DMS53 treated with DMSO at 0.1 percent for 48 hours (cell line): ENCODE measurements at regions not wholly inside any gene's neighbourhood (a gene's known extent, or its start where the extent isn't known, plus 50 kb on each side); places are given as distances from the start of the nearest gene placed in this dataset.
"Not testable (repeated sequence)": the region's sequence is repeated elsewhere in the genome, so short reads cannot be mapped to it uniquely, and the experiment has no call there.

Experiments used
- DNase-seq: peaks from one replicate; lab custom pipeline; 2025; ENCODE audit not compliant: unreplicated experiment; lab: John Stamatoyannopoulos, UW

DNA sequence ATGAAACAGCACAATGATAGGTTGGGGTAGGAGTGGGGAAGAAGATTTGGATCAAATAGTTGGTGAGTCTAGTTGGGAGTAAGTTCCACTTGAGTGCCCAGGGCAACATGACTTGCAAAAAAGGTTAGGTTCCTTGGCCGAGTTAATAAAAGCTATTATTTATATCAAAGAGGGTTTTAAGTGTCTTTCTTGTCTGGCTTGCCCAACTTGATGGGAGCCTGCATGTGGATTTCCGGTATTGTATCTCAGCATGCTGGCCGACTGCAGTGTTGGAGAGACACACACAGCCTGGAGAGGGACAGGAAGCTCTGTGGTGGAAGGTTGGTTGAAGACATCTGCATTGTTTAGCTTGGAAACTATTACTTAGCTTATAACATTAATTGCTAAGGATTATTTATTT, 449.5 kb upstream of the TBL1XR1 start:
- no peak for DNase-seq

GRCh38 chr3:177647341-177647740, 450.1 kb upstream of the TBL1XR1 start:
- no peak for DNase-seq

DNA sequence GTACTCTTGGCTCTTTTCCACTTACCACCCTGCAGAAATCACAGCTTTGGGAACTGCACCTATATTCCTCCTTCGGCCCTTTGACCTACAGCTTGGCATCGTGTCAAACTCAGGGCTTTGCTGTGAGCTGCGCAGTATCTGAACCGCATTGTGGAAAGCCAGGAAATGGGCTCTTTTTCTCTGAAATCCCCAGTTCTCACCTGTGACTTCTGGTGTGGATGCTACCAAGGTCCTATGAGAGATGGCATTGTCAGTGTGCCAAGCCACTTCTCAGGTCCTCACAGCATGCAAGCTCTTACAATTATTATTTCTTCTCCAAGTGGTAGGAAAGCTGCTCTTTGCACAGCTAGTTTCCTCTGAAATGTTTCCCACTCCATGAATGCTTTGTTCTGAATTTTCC, 450.6 kb upstream of the TBL1XR1 start:
- no peak for DNase-seq

- DNase-seq = no peak
Measured at GRCh38 chr3:177652556-177653291, 455.4 kb upstream of the TBL1XR1 start.

- DNase-seq = no peak
Measured at GRCh38 chr3:177657243-177657642, 460.0 kb upstream of the TBL1XR1 start.

- DNase-seq = no peak
Measured at GRCh38 chr3:177658354-177658753, 461.1 kb upstream of the TBL1XR1 start.

DNA sequence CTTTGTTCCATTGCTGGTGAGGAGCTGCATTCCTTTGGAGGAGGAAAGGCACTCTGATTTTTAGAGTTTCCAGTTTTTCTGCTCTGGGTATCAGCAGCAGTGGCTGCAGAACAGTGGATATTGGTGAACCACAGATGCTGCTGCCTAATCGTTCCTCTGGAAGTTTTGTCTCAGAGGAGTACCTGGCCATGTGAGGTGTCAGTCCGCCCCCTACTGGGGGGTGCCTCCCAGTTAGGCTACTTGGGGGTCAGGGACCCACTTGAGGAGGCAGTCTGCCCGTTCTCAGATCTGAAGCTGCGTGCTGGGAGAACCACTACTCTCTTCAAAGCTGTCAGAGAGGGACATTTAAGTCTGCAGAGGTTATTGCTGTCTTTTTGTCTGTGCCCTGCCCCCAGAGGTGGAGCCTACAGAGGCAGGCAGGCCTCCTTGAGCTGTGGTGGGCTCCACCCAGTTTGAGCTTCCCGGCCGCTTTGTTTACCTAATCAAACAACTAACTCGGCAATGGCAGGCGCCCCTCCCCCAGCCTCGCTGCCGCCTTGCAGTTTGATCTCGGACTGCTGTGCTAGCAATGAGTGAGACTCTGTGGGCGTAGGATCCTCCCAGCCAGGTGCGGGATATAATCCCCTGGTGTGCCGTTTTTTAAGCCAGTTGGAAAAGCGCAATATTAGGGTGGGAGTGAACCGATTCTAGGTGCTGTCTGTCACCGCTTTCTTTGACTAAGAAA, 467.3 kb upstream of the TBL1XR1 start:
- DNase-seq = not testable (repeated sequence)

DNA sequence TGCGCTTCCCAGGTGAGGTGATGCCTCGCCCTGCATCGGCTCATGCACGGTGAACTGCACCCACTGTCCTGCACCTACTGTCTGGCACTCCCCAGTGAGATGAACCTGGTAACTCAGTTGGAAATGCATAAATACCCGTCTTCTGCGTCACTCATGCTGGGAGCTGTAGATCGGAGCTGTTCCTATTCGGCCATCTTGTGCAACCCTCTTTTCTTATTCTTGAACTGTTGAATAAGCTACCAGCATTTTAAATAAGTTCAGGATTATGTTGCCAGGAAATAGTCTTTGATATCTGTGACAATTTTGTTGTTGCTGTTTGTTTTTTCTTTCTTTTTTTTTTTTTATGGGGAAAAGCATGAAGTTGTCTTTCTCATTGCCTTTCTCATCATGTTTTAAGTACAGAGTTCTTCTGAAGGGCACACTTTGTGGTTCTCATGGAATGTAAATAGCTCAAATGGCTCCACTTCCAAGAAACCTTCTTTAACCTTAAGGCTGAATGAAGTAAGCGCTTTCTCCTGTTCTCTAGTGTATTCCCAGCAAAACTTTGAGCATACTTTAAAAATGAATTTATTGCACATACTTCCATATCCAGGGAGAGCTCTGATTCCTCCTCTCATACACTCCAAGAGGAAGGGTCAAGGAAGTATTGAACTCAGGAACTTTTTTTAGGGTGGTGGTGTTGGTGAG, 468.0 kb upstream of the TBL1XR1 start:
- DNase-seq = no peak

GRCh38 chr3:177672252-177672911, 475.1 kb upstream of the TBL1XR1 start:
- no peak for DNase-seq

- no peak for DNase-seq
Measured at GRCh38 chr3:177673112-177673914, 476.0 kb upstream of the TBL1XR1 start.

DNA sequence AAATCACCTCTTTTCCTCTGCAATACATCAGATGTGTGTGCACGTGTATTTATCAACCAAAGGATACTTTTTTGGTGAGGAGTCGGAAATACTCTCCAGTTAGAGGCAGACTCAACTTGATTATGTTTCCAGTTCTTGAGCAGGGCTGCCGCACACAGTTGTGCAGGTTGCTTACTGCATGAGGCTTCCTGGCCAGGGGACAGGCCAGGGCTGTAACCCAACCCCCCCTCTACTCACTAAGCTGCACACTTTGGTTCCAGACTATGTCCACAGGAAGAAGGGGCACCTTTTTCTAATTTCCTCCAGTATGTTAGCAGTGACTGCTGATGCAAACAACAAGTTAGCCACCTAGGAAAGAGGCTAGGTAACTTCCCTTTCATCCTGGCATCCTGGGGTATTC, 476.9 kb upstream of the TBL1XR1 start:
- no peak for DNase-seq

DNA sequence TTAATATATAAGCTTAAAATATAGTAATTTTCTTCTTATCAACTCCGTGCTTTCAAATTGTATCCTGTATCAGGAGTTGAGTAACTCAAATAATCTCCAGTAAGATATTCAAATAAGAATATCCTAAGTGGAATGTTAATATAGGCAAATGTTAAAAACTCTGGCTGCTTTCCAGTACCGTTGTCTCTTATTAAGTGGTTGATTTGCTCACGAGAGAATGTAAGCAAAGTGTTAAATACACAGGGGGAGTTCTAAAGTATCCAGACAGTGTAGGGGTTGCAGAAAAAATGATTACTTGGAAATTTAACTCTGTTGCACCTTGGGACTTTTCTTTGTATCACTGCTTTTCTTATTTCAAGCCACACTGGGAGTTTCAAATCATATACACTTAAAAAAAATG, 478.9 kb upstream of the TBL1XR1 start:
- DNase-seq = no peak

DNA sequence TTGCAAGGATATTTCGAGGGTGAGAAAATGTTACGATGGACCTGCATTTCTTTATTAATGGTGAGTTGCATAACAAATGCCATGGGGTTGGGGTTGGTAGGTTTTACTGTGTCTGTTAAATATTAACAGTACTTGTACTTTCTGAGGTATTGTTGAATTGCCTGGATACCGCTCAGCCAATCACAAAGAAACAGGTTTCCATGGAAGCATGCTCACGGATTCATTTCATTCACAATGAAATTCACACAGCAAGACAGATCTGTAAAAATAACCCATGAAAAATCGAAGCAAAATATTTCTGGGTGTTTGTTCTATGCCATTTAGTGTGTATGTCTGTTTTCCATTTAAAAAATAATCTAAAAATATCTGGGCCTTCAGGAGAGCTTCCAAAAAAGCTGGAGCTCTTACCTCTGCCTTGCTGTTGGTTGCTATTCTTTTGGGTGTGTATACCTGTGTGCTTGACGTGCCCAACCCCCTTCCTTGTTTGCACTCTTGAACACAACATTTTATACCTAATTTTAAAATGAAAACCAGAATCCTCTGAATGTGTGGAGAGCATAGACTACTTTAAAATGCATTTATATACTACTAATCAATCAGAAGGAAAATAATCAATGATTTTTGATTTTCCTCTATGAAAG, 479.8 kb upstream of the TBL1XR1 start:
- DNase-seq = peak; percentile 74

DNA sequence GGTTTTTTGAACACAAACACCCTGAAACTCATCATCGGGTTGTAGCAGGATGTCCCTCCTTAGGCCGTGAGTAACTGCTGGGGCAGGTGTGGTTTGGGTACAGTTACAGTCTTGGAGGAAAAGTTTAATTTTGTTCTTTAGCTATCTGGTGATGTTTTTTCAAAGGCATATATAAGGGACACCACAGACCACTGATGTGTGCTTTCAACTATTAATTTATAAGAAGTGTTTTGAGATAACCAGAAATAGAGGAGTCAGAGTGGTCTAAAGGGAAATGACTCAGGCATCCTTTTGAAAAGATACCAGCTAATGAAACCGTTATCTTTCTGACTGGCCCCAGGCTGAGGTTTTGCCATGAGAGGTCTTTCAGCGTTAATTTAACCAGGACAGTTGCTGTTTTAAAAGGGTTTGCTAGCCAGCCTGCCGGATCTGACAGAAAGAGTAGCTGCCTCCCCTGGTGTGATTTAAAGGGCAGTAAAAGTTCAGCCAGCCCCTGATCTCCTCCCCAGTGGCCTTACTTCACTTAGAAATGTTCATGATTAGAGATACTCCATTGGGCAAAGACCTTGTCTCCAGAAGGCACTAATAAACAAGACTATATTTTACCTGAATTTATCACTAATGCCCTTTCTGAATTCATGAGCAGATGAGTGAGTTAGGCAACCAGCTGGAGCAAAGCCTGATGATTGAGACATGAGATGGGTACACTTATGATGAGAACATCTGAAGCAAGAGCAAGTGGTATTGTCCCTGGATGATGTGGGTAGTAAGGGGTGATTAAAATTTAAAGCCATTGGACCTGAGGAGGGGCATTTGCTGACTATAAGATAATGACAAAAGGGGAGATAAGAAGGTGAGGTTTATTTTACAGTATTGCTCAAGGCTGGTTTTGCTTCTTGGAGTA, 482.5 kb upstream of the TBL1XR1 start:
- DNase-seq = no peak

DNA sequence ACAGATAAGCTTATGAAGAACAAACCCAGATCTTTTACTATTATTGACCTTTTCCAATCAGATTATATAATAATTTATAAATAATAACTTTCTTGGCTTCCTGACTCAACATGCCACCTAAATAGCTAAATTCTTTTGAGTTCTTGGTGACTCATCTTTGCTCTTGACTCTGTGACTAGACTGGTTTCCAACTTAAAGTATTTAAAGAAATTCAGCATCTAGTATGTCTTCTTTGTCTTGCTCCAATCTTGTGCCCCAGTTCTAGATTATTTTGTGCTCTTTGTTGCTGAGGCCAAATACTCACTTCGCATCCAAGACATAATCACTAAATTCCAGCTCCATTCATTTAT, 483.2 kb upstream of the TBL1XR1 start:
- DNase-seq = no peak

GRCh38 chr3:177681156-177681555, 483.9 kb upstream of the TBL1XR1 start:
- DNase-seq = no peak

GRCh38 chr3:177681852-177682251, 484.6 kb upstream of the TBL1XR1 start:
- no peak for DNase-seq

DNA sequence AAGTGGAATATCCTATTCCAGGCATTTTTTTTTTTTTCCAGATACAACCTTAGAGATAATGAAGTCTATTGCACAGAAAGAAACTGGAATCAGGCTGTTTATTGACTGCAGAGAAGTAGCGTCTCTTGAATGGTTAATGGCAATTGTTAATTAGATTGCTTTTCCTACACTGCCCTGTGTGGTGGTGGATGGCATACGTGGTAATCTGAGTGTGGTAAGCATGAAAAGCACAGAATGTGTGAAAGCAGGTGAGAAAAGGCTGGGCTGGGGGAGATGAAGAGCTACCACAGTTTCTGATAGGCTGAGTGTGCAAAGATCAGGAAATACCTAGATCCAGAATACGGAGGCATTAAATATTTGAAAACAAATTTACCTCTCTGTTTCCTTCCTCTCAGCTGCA, 486.3 kb upstream of the TBL1XR1 start:
- no peak for DNase-seq

GRCh38 chr3:177686671-177687070, 489.4 kb upstream of the TBL1XR1 start:
- DNase-seq = no peak
